GM12864 (cell line): ENCODE measurements at regions not wholly inside any gene's neighbourhood (a gene's known extent, or its start where the extent isn't known, plus 50 kb on each side); places are given as distances from the start of the nearest gene placed in this dataset.

Experiments
- DNase-seq: peaks from one replicate; pipeline ENCODE4 v3.0.0-alpha.2; 2011; ENCODE audit warnings: low read depth
- H3K4me3 ChIP-seq: 2 replicates; pipeline ENCODE4 v1.5.1; 2011; ENCODE audit warnings: mild to moderate bottlenecking, low read depth, low read length, control low read depth
- TF ChIP-seq, protein P1 (sequence below): IDR thresholded peaks from 2 replicates; pipeline ENCODE4 v1.5.1; 2011; ENCODE audit warnings: low read depth, mild to moderate bottlenecking, moderate library complexity, low read length, control low read depth, inconsistent platforms; ENCODE audit errors: missing control alignments

DNA sequence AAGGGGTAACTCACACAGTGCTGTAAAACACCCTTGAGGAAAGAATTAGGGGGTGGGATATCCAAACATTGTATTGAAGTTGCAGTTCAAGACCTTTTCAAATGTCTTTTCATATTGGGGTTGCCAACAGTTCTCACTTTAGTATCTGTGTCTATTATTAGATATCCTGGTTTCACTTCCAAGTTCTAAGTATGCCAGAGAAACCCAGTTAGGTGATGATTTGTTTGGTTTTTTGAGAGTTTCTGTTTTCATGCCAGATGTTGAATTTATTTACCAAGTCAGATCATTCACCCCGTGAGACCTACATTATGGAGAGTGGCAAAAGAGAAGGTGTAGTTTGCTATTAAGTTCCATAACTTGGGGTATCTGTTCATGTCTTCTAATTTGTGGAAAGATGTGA, 64.5 kb downstream of the C9orf152 start:
- TF ChIP-seq, protein P1, sequence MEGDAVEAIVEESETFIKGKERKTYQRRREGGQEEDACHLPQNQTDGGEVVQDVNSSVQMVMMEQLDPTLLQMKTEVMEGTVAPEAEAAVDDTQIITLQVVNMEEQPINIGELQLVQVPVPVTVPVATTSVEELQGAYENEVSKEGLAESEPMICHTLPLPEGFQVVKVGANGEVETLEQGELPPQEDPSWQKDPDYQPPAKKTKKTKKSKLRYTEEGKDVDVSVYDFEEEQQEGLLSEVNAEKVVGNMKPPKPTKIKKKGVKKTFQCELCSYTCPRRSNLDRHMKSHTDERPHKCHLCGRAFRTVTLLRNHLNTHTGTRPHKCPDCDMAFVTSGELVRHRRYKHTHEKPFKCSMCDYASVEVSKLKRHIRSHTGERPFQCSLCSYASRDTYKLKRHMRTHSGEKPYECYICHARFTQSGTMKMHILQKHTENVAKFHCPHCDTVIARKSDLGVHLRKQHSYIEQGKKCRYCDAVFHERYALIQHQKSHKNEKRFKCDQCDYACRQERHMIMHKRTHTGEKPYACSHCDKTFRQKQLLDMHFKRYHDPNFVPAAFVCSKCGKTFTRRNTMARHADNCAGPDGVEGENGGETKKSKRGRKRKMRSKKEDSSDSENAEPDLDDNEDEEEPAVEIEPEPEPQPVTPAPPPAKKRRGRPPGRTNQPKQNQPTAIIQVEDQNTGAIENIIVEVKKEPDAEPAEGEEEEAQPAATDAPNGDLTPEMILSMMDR, result no peak
- H3K4me3 ChIP-seq, result no peak overlapping the region; the same call in 1 of the 2 replicates
- DNase-seq, result peak; percentile 70

DNA sequence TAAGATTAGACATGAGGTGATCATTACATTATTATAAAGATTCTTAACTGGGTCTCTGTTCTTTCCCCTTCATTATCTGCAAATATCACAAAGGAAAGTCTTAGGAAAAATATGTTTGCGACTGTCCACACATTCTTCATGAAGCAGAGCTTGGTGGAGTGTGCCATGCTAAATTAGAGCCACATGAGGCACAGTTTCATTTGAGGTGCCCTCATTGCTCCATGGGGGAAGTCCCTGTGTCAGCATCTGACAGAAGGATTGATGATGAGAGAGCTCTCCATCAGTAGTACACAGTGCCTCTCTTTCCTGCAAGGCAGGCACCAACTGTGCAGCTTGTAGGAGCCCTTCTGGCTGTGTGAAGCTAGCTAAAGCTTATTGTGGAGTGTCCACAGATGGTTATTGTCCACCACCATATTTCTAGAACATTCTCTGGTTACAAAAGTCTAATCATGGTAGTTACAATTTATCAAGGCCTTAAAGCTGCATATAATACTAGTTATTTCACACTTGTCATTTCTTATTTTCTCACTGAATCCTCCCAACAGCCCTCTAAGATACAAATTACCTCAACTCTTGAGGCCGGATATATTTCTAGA, 63.9 kb downstream of the C9orf152 start:
- peak; percentile 53 for DNase-seq
- TF ChIP-seq, protein P1, result peak; percentile 24
- H3K4me3 ChIP-seq, result no peak overlapping the region; the same call in 1 of the 2 replicates

DNA sequence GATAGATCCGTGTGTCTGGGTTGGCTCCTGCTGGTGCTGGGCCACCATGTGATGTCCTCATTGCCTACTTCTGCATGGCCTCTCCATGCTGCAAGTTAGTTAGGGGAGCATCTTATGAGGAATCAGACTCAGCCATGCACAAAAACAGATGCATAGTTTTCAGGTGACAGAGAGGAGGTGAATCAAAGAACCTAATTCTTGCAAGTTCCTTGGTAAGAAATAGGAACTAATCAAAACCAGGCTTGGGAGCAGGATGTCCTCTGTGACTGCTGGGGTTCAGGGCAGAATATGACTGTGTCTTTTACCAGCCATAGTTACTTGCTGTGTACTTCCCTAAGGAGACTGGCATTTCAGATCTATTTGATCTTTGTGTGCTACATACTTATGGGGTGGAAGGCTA, 61.6 kb downstream of the C9orf152 start:
- no peak overlapping the region for H3K4me3 ChIP-seq
- TF ChIP-seq, protein P1, result no peak
- no peak for DNase-seq

DNA sequence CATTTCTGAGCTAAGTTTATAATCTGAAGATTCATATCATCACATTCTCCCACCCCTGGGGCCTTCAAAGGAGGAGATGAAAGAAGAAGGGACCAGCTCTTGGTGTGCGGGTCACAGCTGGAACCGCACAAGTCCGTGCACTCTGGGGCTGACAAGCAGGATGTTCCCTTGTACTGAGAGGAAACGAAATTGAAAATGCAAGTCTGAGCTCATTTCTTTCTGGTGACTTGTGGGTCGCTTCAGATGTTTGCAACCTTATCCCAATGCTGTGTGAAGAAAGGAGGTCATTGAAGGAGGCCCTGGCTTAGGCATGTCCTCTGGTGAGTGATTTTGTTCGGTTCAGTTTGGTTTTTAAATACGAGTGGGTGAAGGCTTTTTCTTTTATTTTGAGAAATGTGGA, 59.6 kb downstream of the C9orf152 start:
- DNase-seq, result peak; percentile 84
- H3K4me3 ChIP-seq, result peak overlapping the region; percentile 59
- TF ChIP-seq, protein P1, result no peak

DNA sequence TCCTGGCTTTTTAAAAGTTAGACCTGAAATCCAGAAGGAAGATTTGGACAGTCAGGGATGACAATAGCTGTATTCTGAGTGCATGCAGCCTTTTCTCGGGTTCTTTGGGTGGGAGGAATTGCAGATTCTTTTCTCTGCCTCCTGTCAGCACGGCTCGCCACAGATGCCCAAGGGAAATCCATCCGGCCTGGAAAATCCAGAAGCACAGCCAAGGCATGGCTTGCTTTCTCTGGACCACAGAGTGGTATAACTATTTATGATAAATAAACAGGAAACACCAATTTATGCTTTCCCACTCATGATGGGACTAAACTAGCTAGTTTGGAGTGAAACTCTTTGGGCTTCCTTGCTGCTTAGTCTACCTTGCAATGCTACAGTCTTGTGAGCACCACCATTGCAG, 59.1 kb downstream of the C9orf152 start:
- peak overlapping the region; percentile 59 for H3K4me3 ChIP-seq
- DNase-seq, result no peak
- TF ChIP-seq, protein P1, result no peak
